GM12878 (cell line): ENCODE measurements at regions not wholly inside any gene's neighbourhood (a gene's known extent, or its start where the extent isn't known, plus 50 kb on each side); places are given as distances from the start of the nearest gene placed in this dataset.

ENCODE experiments used
- ATAC-seq: fragments of 200-7000 bp; cut with Tn5 transposase; 3 replicates; pipeline ENCODE4 v1.9.1; 2020; ENCODE audit warnings: mild to moderate bottlenecking, moderate library complexity
- BruUV-seq: library from RNA; stranded (reverse); fragments of 400-500 nt; replicated peaks from 2 replicates; lab custom pipeline; 2021; lab: Mats Ljungman, UMichigan
- CTCF ChIA-PET: fragments of 300-600 bp; sonication (Branson Sonifier 250); formaldehyde crosslinking; extraction: SDS; loops from one replicate; lab custom pipeline; 2021; ENCODE audit warnings: inconsistent platforms; lab: Yijun Ruan, JAX
- POLR2A ChIA-PET: fragments of 350-600 bp; formaldehyde crosslinking; extraction: SDS; loops from one replicate; lab custom pipeline; 2021; ENCODE audit warnings: inconsistent platforms; lab: Charles Lee
- RAD21 ChIA-PET: fragments of 300-600 bp; sonication (Branson Sonifier 250); formaldehyde crosslinking; loops from one replicate; lab custom pipeline; 2023; ENCODE audit warnings: antibody characterized with exemption; ENCODE audit not compliant: unreplicated experiment; lab: Charles Lee
- SMC1A ChIA-PET: fragments of 300-600 bp; sonication (Branson Sonifier 250); formaldehyde crosslinking; loops from one replicate; lab custom pipeline; 2023; ENCODE audit not compliant: unreplicated experiment, uncharacterized antibody; lab: Charles Lee
- DNase-seq: peaks from one replicate; pipeline ENCODE4 v3.0.0-alpha.2; 2011; ENCODE audit warnings: low read depth, low spot score
- FAIRE-seq: peaks from 3 replicates; lab custom pipeline; 2011; peaks lifted over from hg19 to GRCh38; lab: Jason Lieb, UNC
- H2AFZ ChIP-seq: 2 replicates; pipeline ENCODE4 v1.6.0; 2011; ENCODE audit warnings: low read depth, low read length, control low read depth; ENCODE audit not compliant: control insufficient read depth
- H3K27ac ChIP-seq: 2 replicates; pipeline ENCODE4 v1.5.1; 2011; ENCODE audit warnings: control low read depth; ENCODE audit not compliant: control insufficient read depth, insufficient read depth
- H3K27me3 ChIP-seq, 2 experiments: replicated peaks in 1 of 2; 2 replicates each; pipeline versions ENCODE4 v1.6.0 to v1.6.1; 2011; ENCODE audit warnings: low read length in 1 of 2; ENCODE audit not compliant: control insufficient read depth in 2 of 2, insufficient read depth in 2 of 2
- H3K36me3 ChIP-seq, 2 experiments: 2 replicates each; pipeline ENCODE4 v1.5.1; 2011; ENCODE audit warnings: low read length in 1 of 2; ENCODE audit not compliant: control insufficient read depth in 2 of 2, insufficient read depth in 2 of 2
- H3K4me1 ChIP-seq: 2 replicates; pipeline ENCODE4 v1.6.1; 2011; ENCODE audit warnings: mild to moderate bottlenecking, low read length, moderate library complexity, mixed read lengths; ENCODE audit not compliant: control insufficient read depth, insufficient read depth
- H3K4me2 ChIP-seq: 2 replicates; pipeline ENCODE4 v1.6.0; 2011; ENCODE audit warnings: control low read depth; ENCODE audit not compliant: control insufficient read depth, insufficient read depth
- H3K4me3 ChIP-seq: fragments of 200-600 bp; sonication (generic); 2 replicates; pipeline ENCODE4 v1.5.1; 2016
- H3K79me2 ChIP-seq: 2 replicates; pipeline ENCODE4 v1.6.0; 2011; ENCODE audit warnings: low read length; ENCODE audit not compliant: control insufficient read depth, insufficient read depth
- H3K9ac ChIP-seq: 2 replicates; pipeline ENCODE4 v1.8.0; 2011; ENCODE audit warnings: low read length, control low read depth, mixed read lengths; ENCODE audit not compliant: control insufficient read depth, insufficient read depth
- H3K9me3 ChIP-seq: replicated peaks from 3 replicates; pipeline ENCODE4 v1.5.1; 2011; ENCODE audit warnings: mild to moderate bottlenecking, low read length; ENCODE audit not compliant: control insufficient read depth, insufficient read depth
- H4K20me1 ChIP-seq: 2 replicates; pipeline ENCODE4 v1.6.0; 2011; ENCODE audit not compliant: control insufficient read depth, insufficient read depth
- ATF3 ChIP-seq: IDR thresholded peaks from 2 replicates; pipeline ENCODE4 v1.6.1; 2011; ENCODE audit warnings: low read depth, mild to moderate bottlenecking, low read length, moderate library complexity, borderline replicate concordance; ENCODE audit errors: extremely low read depth
- CBFB ChIP-seq: IDR thresholded peaks from 2 replicates; pipeline ENCODE4 v1.6.1; 2016; ENCODE audit warnings: antibody characterized with exemption, low read depth
- CBX3 ChIP-seq: fragments of 200-600 bp; sonication (generic); IDR thresholded peaks from 2 replicates; pipeline ENCODE4 v1.6.1; 2016; ENCODE audit warnings: low read depth, borderline replicate concordance
- CEBPZ ChIP-seq: fragments of 150-350 bp; IDR thresholded peaks from 2 replicates; pipeline ENCODE4 v1.6.1; 2016; ENCODE audit warnings: low read depth, low read length
- CHD1 ChIP-seq: IDR thresholded peaks from 2 replicates; pipeline ENCODE4 v1.6.1; 2012; ENCODE audit warnings: low read depth, low read length, improper control_type of control experiment
- CTCF ChIP-seq, 3 experiments: IDR thresholded peaks in 2 of 3; conservative IDR thresholded peaks in 1 of 3; 2 replicates each; pipeline ENCODE4 v1.5.1; 2011; ENCODE audit warnings: low read depth in 3 of 3, low read length in 3 of 3, mild to moderate bottlenecking in 3 of 3, control low read depth in 2 of 3, moderate library complexity in 2 of 3, inconsistent platforms in 1 of 3, mixed read lengths in 1 of 3; ENCODE audit not compliant: control insufficient read depth in 2 of 3, insufficient read depth in 1 of 3; ENCODE audit errors: extremely low read depth in 1 of 3
- HDAC2 ChIP-seq: fragments of 200-600 bp; sonication (generic); IDR thresholded peaks from 2 replicates; pipeline ENCODE4 v1.6.1; 2017
- HDAC6 ChIP-seq: fragments of 200-600 bp; sonication (generic); IDR thresholded peaks from one replicate; pipeline ENCODE4 v1.8.0; 2017; ENCODE audit warnings: antibody characterized with exemption; ENCODE audit not compliant: unreplicated experiment
- JUND ChIP-seq: IDR thresholded peaks from 2 replicates; pipeline ENCODE4 v1.6.1; 2012; ENCODE audit warnings: low read depth, mild to moderate bottlenecking, low read length, improper control_type of control experiment, moderate library complexity
- RAD21 ChIP-seq: IDR thresholded peaks from 2 replicates; pipeline ENCODE4 v1.6.1; 2011; ENCODE audit warnings: mild to moderate bottlenecking, low read depth, low read length, moderate library complexity; ENCODE audit not compliant: insufficient read depth
- STAT1 ChIP-seq: fragments of 450-650 bp; conservative IDR thresholded peaks from 2 replicates; pipeline ENCODE4 v1.6.1; 2014; ENCODE audit warnings: antibody characterized with exemption, mild to moderate bottlenecking
- YBX1 ChIP-seq: fragments of 450-650 bp; IDR thresholded peaks from 2 replicates; pipeline ENCODE4 v1.6.1; 2016; ENCODE audit warnings: antibody characterized with exemption
- ZNF24 ChIP-seq: fragments of 450-650 bp; IDR thresholded peaks from 2 replicates; pipeline ENCODE4 v1.6.1; 2017; ENCODE audit warnings: antibody characterized with exemption, mild to moderate bottlenecking
- ZNF687 ChIP-seq: fragments of 450-650 bp; IDR thresholded peaks from 2 replicates; pipeline ENCODE4 v1.6.1; 2017; ENCODE audit warnings: mild to moderate bottlenecking, moderate library complexity
- WGBS: methylation state at CpG from one replicate; pipeline ENCODE4 v1.1.6; 2016; ENCODE audit warnings: low lambda C conversion rate; ENCODE audit not compliant: insufficient replicate concordance, insufficient coverage; ENCODE audit errors: missing lambda C conversion rate; 5-methylcytosine and 5-hydroxymethylcytosine counted together
- in situ Hi-C: fragments of 300-500 bp; cut with MboI; formaldehyde crosslinking; loops from 9 replicates; pipeline ENCODE4 v1.14.3; 2018; ENCODE audit warnings: mixed read lengths
- intact Hi-C: fragments of 100-400 bp; cut with micrococcal nuclease; formaldehyde crosslinking; loops from one replicate; pipeline ENCODE4 v1.14.2; 2022; ENCODE audit not compliant: unreplicated experiment

GRCh38 chr9:22970434-22970975, 523.9 kb downstream of the DMRTA1 start (continued):
- TF ChIP-seq CEBPZ (no peak), CBFB (no peak), YBX1 (no peak), CBX3 (no peak)

- no peak for DNase-seq
- ChIA-PET POLR2A (no interaction called here), SMC1A (no interaction called here), RAD21 (no interaction called here), CTCF (no interaction called here)
- no TSS peak for BruUV-seq
- no peak for ATAC-seq
- Histone ChIP-seq H3K27me3 (no peaks in the 10 kb centered on the region), H3K36me3 (no peaks in the 10 kb centered on the region), H3K9ac (no peak overlapping the region), H3K4me3 (no peak overlapping the region), H3K4me1 (no peaks in the 10 kb centered on the region), H3K9me3 (no peaks in the 10 kb centered on the region), H3K4me2 (no peak overlapping the region), H2AFZ (no peak overlapping the region), H3K79me2 (no peaks in the 10 kb centered on the region), H4K20me1 (no peaks in the 10 kb centered on the region), H3K27ac (no peak overlapping the region)
- 76% methylated on average over 3 of the region's 3 CpGs for WGBS
- in situ Hi-C loops (no loop called here), intact Hi-C loops (no loop called here)
- FAIRE-seq: no peak
- no peak for TF ChIP-seq ZNF24
- TF ChIP-seq ATF3: no peak
- no peak for TF ChIP-seq CBX3
- no peak for TF ChIP-seq STAT1
- no peak for TF ChIP-seq HDAC6
- no peak for TF ChIP-seq ZNF687
- TF ChIP-seq RAD21: no peak
- no peak for TF ChIP-seq CHD1
- TF ChIP-seq JUND: no peak
- no peak for TF ChIP-seq CTCF (IDR thresholded peaks at IDR 0.05 in 2 of 3, conservative IDR thresholded peaks at IDR 0.05 in 1 of 3; ENCODE audit: control insufficient read depth in 2 of 3, extremely low read depth in 1 of 3, insufficient read depth in 1 of 3, low read depth in 3 of 3, low read length in 3 of 3)
- TF ChIP-seq CBFB: no peak
- TF ChIP-seq HDAC2: no peak
These were observed 529.3 kb downstream of the DMRTA1 start for GRCh38 chr9:22975951-22976350.
